A549 (cell line): ENCODE measurements at regions not wholly inside any gene's neighbourhood (a gene's known extent, or its start where the extent isn't known, plus 50 kb on each side); places are given as distances from the start of the nearest gene placed in this dataset.

Source experiments
- ATAC-seq, 2 experiments: fragments of 200-7000 bp in 1 of 2; fragments of >200 bp in 1 of 2; cut with Nextera tagmentation in 1 of 2; cut with Tn5 transposase in 1 of 2; 3 replicates each; pipeline versions ENCODE4 v1.8.0 to v1.9.1; 2018 to 2020; ENCODE audit warnings: mild to moderate bottlenecking in 1 of 2, moderate library complexity in 1 of 2
- CTCF ChIA-PET: fragments of 300-600 bp; sonication (Branson Sonifier 250); formaldehyde crosslinking; extraction: SDS; loops from one replicate; lab custom pipeline; 2021; ENCODE audit warnings: antibody characterized with exemption, inconsistent platforms; lab: Yijun Ruan, JAX
- POLR2A ChIA-PET: fragments of 350-600 bp; formaldehyde crosslinking; extraction: SDS; loops from one replicate; lab custom pipeline; 2021; ENCODE audit warnings: antibody characterized with exemption, inconsistent platforms; lab: Yijun Ruan, JAX
- DNase-seq, 2 experiments: peaks; one replicate each; pipeline versions ENCODE4 v3.0.0 to v3.0.0-alpha.2; 2011 to 2016; ENCODE audit warnings: low read depth in 1 of 2, low spot score in 1 of 2
- FAIRE-seq: peaks from 2 replicates; lab custom pipeline; 2011; peaks lifted over from hg19 to GRCh38; lab: Jason Lieb, UNC
- H3K27ac ChIP-seq, 2 experiments: fragments of >200 bp; sonication (Bioruptor Twin); formaldehyde crosslinking; 3 replicates each; pipeline ENCODE4 v1.5.1; 2016 to 2017
- H3K4me1 ChIP-seq: fragments of >200 bp; sonication (Bioruptor Twin); formaldehyde crosslinking; 3 replicates; pipeline ENCODE4 v1.6.1; 2016
- H3K4me2 ChIP-seq: fragments of >200 bp; sonication (Bioruptor Twin); formaldehyde crosslinking; 3 replicates; pipeline ENCODE4 v1.6.1; 2016
- H3K4me3 ChIP-seq: fragments of >200 bp; sonication (Bioruptor Twin); formaldehyde crosslinking; 3 replicates; pipeline ENCODE4 v1.5.1; 2016
- H3K9me3 ChIP-seq: fragments of >200 bp; sonication (Bioruptor Twin); formaldehyde crosslinking; 3 replicates; pipeline ENCODE4 v1.6.1; 2016
- CTCF ChIP-seq: fragments of >200 bp; sonication (Bioruptor Twin); formaldehyde crosslinking; IDR thresholded peaks from 3 replicates; pipeline ENCODE4 v1.5.1; 2016
- EHF ChIP-seq: fragments of 250-450 bp; sonication (Bioruptor Pico); IDR thresholded peaks from 2 replicates; pipeline ENCODE4 v1.5.0; 2020; ENCODE audit warnings: mild to moderate bottlenecking
- EHMT2 ChIP-seq: fragments of 200-600 bp; sonication (generic); IDR thresholded peaks from 2 replicates; pipeline ENCODE4 v1.6.1; 2016; ENCODE audit warnings: antibody characterized with exemption, low read depth, mild to moderate bottlenecking, moderate library complexity
- ELK1 ChIP-seq: fragments of 150-350 bp; IDR thresholded peaks from 2 replicates; pipeline ENCODE4 v1.6.1; 2014; ENCODE audit warnings: low read depth, mild to moderate bottlenecking, low read length
- HDAC2 ChIP-seq: fragments of 200-600 bp; sonication (generic); IDR thresholded peaks from 2 replicates; pipeline ENCODE4 v1.6.1; 2016
- HMGXB4 ChIP-seq: fragments of 250-450 bp; sonication (Bioruptor Pico); IDR thresholded peaks from 2 replicates; pipeline ENCODE4 v1.5.0; 2021; ENCODE audit warnings: mild to moderate bottlenecking, moderate library complexity, borderline replicate concordance
- HOXA7 ChIP-seq: fragments of 250-450 bp; sonication (Bioruptor Pico); IDR thresholded peaks from 2 replicates; pipeline ENCODE4 v1.5.0; 2020; ENCODE audit warnings: mild to moderate bottlenecking, moderate library complexity
- HOXB5 ChIP-seq: fragments of 250-450 bp; sonication (Bioruptor Pico); IDR thresholded peaks from 2 replicates; pipeline ENCODE4 v1.5.0; 2020; ENCODE audit warnings: mild to moderate bottlenecking, moderate library complexity
- JUNB ChIP-seq: fragments of >200 bp; sonication (Bioruptor Twin); formaldehyde crosslinking; IDR thresholded peaks from 2 replicates; pipeline ENCODE4 v1.6.1; 2016
- MYC ChIP-seq: IDR thresholded peaks from 2 replicates; pipeline ENCODE4 v1.6.1; 2012; ENCODE audit warnings: mild to moderate bottlenecking, inconsistent platforms, low read length, improper control_type of control experiment, borderline replicate concordance
- NR3C1 ChIP-seq: fragments of >200 bp; sonication (Bioruptor Twin); formaldehyde crosslinking; IDR thresholded peaks from 3 replicates; pipeline ENCODE4 v1.6.1; 2017
- PBX3 ChIP-seq: IDR thresholded peaks from 2 replicates; pipeline ENCODE4 v1.6.1; 2012
- POLR2A ChIP-seq: IDR thresholded peaks from 2 replicates; pipeline ENCODE4 v1.6.1; 2012; ENCODE audit warnings: mild to moderate bottlenecking, low read length
- RFX5 ChIP-seq: fragments of 450-650 bp; IDR thresholded peaks from 2 replicates; pipeline ENCODE4 v1.7.1; 2014; ENCODE audit warnings: antibody characterized with exemption, mild to moderate bottlenecking, moderate library complexity
- RNF2 ChIP-seq: fragments of 200-600 bp; sonication (generic); IDR thresholded peaks from 2 replicates; pipeline ENCODE4 v1.6.1; 2016; ENCODE audit warnings: low read depth, mild to moderate bottlenecking, antibody characterized with exemption, moderate library complexity, borderline replicate concordance
- SREBF2 ChIP-seq: fragments of 450-650 bp; IDR thresholded peaks from 2 replicates; pipeline ENCODE4 v1.6.1; 2014; ENCODE audit warnings: mild to moderate bottlenecking, moderate library complexity
- ZFP36 ChIP-seq: fragments of 450-650 bp; IDR thresholded peaks from 2 replicates; pipeline ENCODE4 v1.6.1; 2014; ENCODE audit warnings: borderline replicate concordance; ENCODE audit not compliant: partially characterized antibody
- ZSCAN20 ChIP-seq: fragments of 250-450 bp; sonication (Bioruptor Pico); IDR thresholded peaks from 2 replicates; pipeline ENCODE4 v1.8.0; 2022; ENCODE audit warnings: mild to moderate bottlenecking, moderate library complexity
- WGBS: methylation state at CpG from one replicate; pipeline ENCODE4 v1.1.6; 2017; ENCODE audit errors: missing lambda C conversion rate; 5-methylcytosine and 5-hydroxymethylcytosine counted together
- TF ChIP-seq, protein P1 (sequence below): IDR thresholded peaks from 2 replicates; pipeline ENCODE4 v1.6.1; 2012; ENCODE audit warnings: low read depth, borderline replicate concordance
- TF ChIP-seq, protein P2 (sequence below): fragments of >200 bp; sonication (Bioruptor Twin); formaldehyde crosslinking; IDR thresholded peaks from 3 replicates; pipeline ENCODE4 v1.6.1; 2016

DNA sequence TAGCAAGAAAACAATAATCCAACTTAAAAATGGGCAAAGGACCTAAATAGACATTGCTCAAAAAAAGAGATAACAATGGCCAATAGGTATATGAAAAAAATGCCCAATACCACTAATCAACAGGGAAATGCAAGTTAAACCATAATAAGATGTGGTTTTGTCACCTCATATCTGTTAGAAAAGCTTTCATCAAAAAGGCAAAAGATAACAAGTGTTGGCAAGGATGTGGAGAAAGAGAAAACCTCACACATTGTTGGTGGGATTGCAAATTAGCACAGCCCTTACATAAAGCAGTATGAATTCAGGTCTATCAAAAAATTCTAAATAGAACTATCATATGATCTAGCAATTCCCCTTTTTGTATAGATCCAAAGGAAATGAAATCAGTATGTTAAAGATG is 387.2 kb upstream of the DUSP10 start (continued):
- TF ChIP-seq PBX3 (no peak), HMGXB4 (CRISPR knock-in tag) (no peak), EHF (no peak), RNF2 (no peak), CTCF (no peak), NR3C1 (no peak)
- TF ChIP-seq, protein P1, sequence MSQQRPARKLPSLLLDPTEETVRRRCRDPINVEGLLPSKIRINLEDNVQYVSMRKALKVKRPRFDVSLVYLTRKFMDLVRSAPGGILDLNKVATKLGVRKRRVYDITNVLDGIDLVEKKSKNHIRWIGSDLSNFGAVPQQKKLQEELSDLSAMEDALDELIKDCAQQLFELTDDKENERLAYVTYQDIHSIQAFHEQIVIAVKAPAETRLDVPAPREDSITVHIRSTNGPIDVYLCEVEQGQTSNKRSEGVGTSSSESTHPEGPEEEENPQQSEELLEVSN: no peak

GRCh38 chr1:222127526-222128152 is 385.8 kb upstream of the DUSP10 start:
- no peak for ATAC-seq
- TF ChIP-seq POLR2A (no peak), EHMT2 (no peak), HOXB5 (CRISPR knock-in tag) (no peak), ELK1 (no peak), JUNB (no peak), HOXA7 (no peak), ZSCAN20 (CRISPR knock-in tag) (no peak), SREBF2 (no peak), RFX5 (no peak), ZFP36 (no peak), MYC (no peak), HDAC2 (no peak), RNF2 (no peak), EHF (no peak)
- TF ChIP-seq, protein P2, sequence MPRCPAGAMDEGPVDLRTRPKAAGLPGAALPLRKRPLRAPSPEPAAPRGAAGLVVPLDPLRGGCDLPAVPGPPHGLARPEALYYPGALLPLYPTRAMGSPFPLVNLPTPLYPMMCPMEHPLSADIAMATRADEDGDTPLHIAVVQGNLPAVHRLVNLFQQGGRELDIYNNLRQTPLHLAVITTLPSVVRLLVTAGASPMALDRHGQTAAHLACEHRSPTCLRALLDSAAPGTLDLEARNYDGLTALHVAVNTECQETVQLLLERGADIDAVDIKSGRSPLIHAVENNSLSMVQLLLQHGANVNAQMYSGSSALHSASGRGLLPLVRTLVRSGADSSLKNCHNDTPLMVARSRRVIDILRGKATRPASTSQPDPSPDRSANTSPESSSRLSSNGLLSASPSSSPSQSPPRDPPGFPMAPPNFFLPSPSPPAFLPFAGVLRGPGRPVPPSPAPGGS: no peak
- WGBS: 3% methylated on average over 3 of the region's 3 CpGs
- Histone ChIP-seq H3K4me2 (no peak overlapping the region), H3K27ac (no peak overlapping the region), H3K4me3 (no peak overlapping the region), H3K4me1 (no peaks in the 10 kb centered on the region), H3K9me3 (no peaks in the 10 kb centered on the region)
- ChIA-PET CTCF (interaction anchor here (1.1 to 2.3 kb wide), 3 partner anchors 222 to 650 kb away, joined by 3 to 11 read pairs (median 4); no protein-coding TSS in a partner anchor), POLR2A (no interaction called here)
- FAIRE-seq: no peak
- DNase-seq: no peak
